Common myeloid progenitor, CD34-positive (primary cell): ENCODE measurements at regions not wholly inside any gene's neighbourhood (a gene's known extent, or its start where the extent isn't known, plus 50 kb on each side); places are given as distances from the start of the nearest gene placed in this dataset.

Experiments used
- CTCF ChIA-PET: fragments of 350-600 bp; sonication (Branson Sonifier 250); formaldehyde crosslinking; loops from one replicate; lab custom pipeline; 2021; ENCODE audit warnings: antibody characterized with exemption; lab: Charles Lee
- POLR2A ChIA-PET: fragments of 350-600 bp; sonication (Branson Sonifier 250); formaldehyde crosslinking; loops from one replicate; lab custom pipeline; 2021; ENCODE audit warnings: antibody characterized with exemption; lab: Charles Lee
- DNase-seq, 3 donors: peaks; one replicate each; pipeline versions ENCODE4 v3.0.0 to v3.0.0-alpha.2; 2013
- H3K27ac ChIP-seq, 2 experiments: 1 replicate in 1 of 2; 2 replicates in 1 of 2; pipeline ENCODE4 v1.7.0; 2013; ENCODE audit warnings: inconsistent platforms in 2 of 2, low read length in 2 of 2, mild to moderate bottlenecking in 2 of 2, low read depth in 1 of 2, moderate library complexity in 1 of 2; ENCODE audit not compliant: severe bottlenecking in 2 of 2, insufficient read depth in 1 of 2, poor library complexity in 1 of 2
- H3K27me3 ChIP-seq, 5 experiments: replicated peaks in 2 of 5; 1 replicate in 3 of 5; 2 replicates in 2 of 5; pipeline versions ENCODE4 v1.6.1 to v1.7.0; 2013; ENCODE audit warnings: low read length in 4 of 5, mild to moderate bottlenecking in 2 of 5, moderate library complexity in 2 of 5, inconsistent platforms in 1 of 5; ENCODE audit not compliant: insufficient read depth in 5 of 5, control insufficient read depth in 4 of 5
- H3K36me3 ChIP-seq, 4 experiments: 1 replicate in 2 of 4; 2 replicates in 2 of 4; pipeline versions ENCODE4 v1.6.1 to v1.7.0; 2013; ENCODE audit warnings: low read length in 3 of 4, control low read depth in 1 of 4, mild to moderate bottlenecking in 1 of 4; ENCODE audit not compliant: control insufficient read depth in 4 of 4, insufficient read depth in 4 of 4
- H3K4me1 ChIP-seq, 4 experiments: 1 replicate in 3 of 4; 2 replicates in 1 of 4; pipeline versions ENCODE4 v1.6.1 to v1.7.1; 2013; ENCODE audit warnings: low read length in 3 of 4, mild to moderate bottlenecking in 3 of 4, control low read depth in 1 of 4, inconsistent platforms in 1 of 4, moderate library complexity in 1 of 4; ENCODE audit not compliant: control insufficient read depth in 4 of 4, insufficient read depth in 4 of 4; ENCODE audit errors: control extremely low read depth in 1 of 4
- H3K4me3 ChIP-seq, 7 experiments: 1 replicate in 4 of 7; 2 replicates in 3 of 7; pipeline versions ENCODE4 v1.5.1 to v1.7.0; 2013; ENCODE audit warnings: mild to moderate bottlenecking in 7 of 7, low read length in 6 of 7, moderate library complexity in 6 of 7, inconsistent platforms in 2 of 7, low read depth in 2 of 7, control low read depth in 1 of 7; ENCODE audit not compliant: insufficient read depth in 4 of 7, control insufficient read depth in 1 of 7; ENCODE audit errors: extremely low read depth in 1 of 7
- H3K9me3 ChIP-seq, 5 experiments: 1 replicate in 4 of 5; 2 replicates in 1 of 5; pipeline versions ENCODE4 v1.6.1 to v1.7.1; 2013; ENCODE audit warnings: low read length in 4 of 5, mild to moderate bottlenecking in 2 of 5, inconsistent platforms in 1 of 5, low read depth in 1 of 5, moderate library complexity in 1 of 5; ENCODE audit not compliant: control insufficient read depth in 4 of 5, insufficient read depth in 2 of 5; ENCODE audit errors: control extremely low read depth in 1 of 5
- WGBS: methylation state at CpG from one replicate; pipeline ENCODE4 v1.1.5; 2013; ENCODE audit not compliant: insufficient coverage; 5-methylcytosine and 5-hydroxymethylcytosine counted together

GRCh38 chrX:149262086-149262485 lies 243.0 kb downstream of the IDS start:
- Histone ChIP-seq H3K27ac (no peak overlapping the region), H3K36me3 (no peaks in the 10 kb centered on the region), H3K9me3 (peaks cover 0 to 2% (median 0%) of the 10 kb centered on the region in 5 experiments), H3K4me3 (no peak overlapping the region), H3K27me3 (no peaks in the 10 kb centered on the region), H3K4me1 (no peaks in the 10 kb centered on the region)
- WGBS = no CpG with 5 or more reads among the region's 1 CpG
- ChIA-PET CTCF (no interaction called here), POLR2A (no interaction called here)
- no peak for DNase-seq

GRCh38 chrX:149259241-149259640 lies 245.9 kb downstream of the IDS start:
- H3K4me3 ChIP-seq = no peak overlapping the region
- WGBS = no CpG with 5 or more reads among the region's 2 CpGs
- CTCF ChIA-PET = no interaction called here
- DNase-seq = no peak
- H3K36me3 ChIP-seq = no peaks in the 10 kb centered on the region
- no peaks in the 10 kb centered on the region for H3K27me3 ChIP-seq
- POLR2A ChIA-PET = no interaction called here
- H3K4me1 ChIP-seq = no peaks in the 10 kb centered on the region
- no peaks in the 10 kb centered on the region for H3K9me3 ChIP-seq
- H3K27ac ChIP-seq = no peak overlapping the region

- Histone ChIP-seq H3K27ac (no peak overlapping the region), H3K36me3 (no peaks in the 10 kb centered on the region), H3K4me3 (no peak overlapping the region), H3K4me1 (no peaks in the 10 kb centered on the region), H3K27me3 (no peaks in the 10 kb centered on the region), H3K9me3 (no peaks in the 10 kb centered on the region)
- DNase-seq = no peak
- ChIA-PET CTCF (no interaction called here), POLR2A (no interaction called here)
- WGBS = no CpG with 5 or more reads among the region's 1 CpG
These were observed 249.2 kb downstream of the IDS start for GRCh38 chrX:149255860-149256259.

GRCh38 chrX:149248073-149248625 lies 257.0 kb downstream of the IDS start:
- Histone ChIP-seq H3K9me3 (no peaks in the 10 kb centered on the region), H3K27me3 (no peaks in the 10 kb centered on the region), H3K4me3 (no peak overlapping the region), H3K36me3 (no peaks in the 10 kb centered on the region), H3K4me1 (no peaks in the 10 kb centered on the region), H3K27ac (no peak overlapping the region)
- DNase-seq = no peak
- POLR2A ChIA-PET = interaction anchor here (0.6 kb wide), 1 partner anchor 530 kb away, joined by 10 read pairs; no protein-coding TSS in a partner anchor
- WGBS = no CpG with 5 or more reads among the region's 3 CpGs
- CTCF ChIA-PET = no interaction called here

GRCh38 chrX:149230689-149231088 lies 274.4 kb downstream of the IDS start:
- Histone ChIP-seq H3K9me3 (peaks cover 0 to 6% (median 0%) of the 10 kb centered on the region in 5 experiments), H3K4me3 (no peak overlapping the region), H3K4me1 (no peaks in the 10 kb centered on the region), H3K36me3 (no peaks in the 10 kb centered on the region), H3K27me3 (no peaks in the 10 kb centered on the region), H3K27ac (no peak overlapping the region)
- DNase-seq = no peak
- POLR2A ChIA-PET = no interaction called here
- CTCF ChIA-PET = no interaction called here
- WGBS = 69% methylated on average over 2 of the region's 2 CpGs

GRCh38 chrX:149223854-149224253 lies 281.3 kb downstream of the IDS start:
- POLR2A ChIA-PET = no interaction called here
- DNase-seq = no peak
- Histone ChIP-seq H3K4me1 (no peaks in the 10 kb centered on the region), H3K9me3 (no peaks in the 10 kb centered on the region), H3K27me3 (no peaks in the 10 kb centered on the region), H3K4me3 (no peak overlapping the region), H3K36me3 (no peaks in the 10 kb centered on the region), H3K27ac (no peak overlapping the region)
- 100% methylated on average over 2 of the region's 2 CpGs for WGBS
- CTCF ChIA-PET = interaction anchor here (0.5 kb wide), 1 partner anchor 760 kb away, joined by 3 read pairs; no protein-coding TSS in a partner anchor

GRCh38 chrX:149222040-149222439 lies 283.1 kb downstream of the IDS start:
- no peak overlapping the region for H3K27ac ChIP-seq

More at GRCh38 chrX:149222040-149222439, 283.1 kb downstream of the IDS start:
- CTCF ChIA-PET = no interaction called here
- H3K9me3 ChIP-seq = no peaks in the 10 kb centered on the region
- H3K4me3 ChIP-seq = no peak overlapping the region
- no peaks in the 10 kb centered on the region for H3K36me3 ChIP-seq
- DNase-seq = no peak
- POLR2A ChIA-PET = no interaction called here
- no peaks in the 10 kb centered on the region for H3K27me3 ChIP-seq
- H3K4me1 ChIP-seq = no peaks in the 10 kb centered on the region
- 89% methylated on average over 1 of the region's 1 CpG for WGBS
